ENCODE measurements at regions not wholly inside any gene's neighbourhood (a gene's known extent, or its start where the extent isn't known, plus 50 kb on each side); places are given as distances from the start of the nearest gene placed in this dataset.

DNA sequence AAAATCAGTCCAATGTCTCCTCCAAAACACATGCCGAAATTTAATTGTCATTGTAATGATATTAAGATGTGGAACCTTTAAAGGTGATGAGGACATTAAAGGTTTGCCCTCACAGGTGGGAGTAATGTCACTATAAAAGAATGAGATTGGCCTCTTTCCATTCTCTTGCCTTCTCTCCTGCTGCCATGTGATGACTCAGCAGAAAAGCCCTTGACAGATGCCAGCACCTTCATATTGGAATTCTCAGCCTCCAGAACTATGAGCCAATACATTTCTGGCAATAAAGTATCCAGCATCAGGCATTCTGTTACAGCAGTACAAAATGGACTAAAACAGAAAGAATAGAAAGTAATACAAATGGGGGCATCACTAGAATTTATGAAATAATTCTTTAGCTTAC is 609.7 kb downstream of the SLC16A7 start:
- Histone ChIP-seq H3K36me3 (ENCODE audit: control insufficient read depth in 2 of 2, insufficient read depth in 1 of 2, low read length in 2 of 2) (no peaks in the 10 kb centered on the region), H3K4me3 (ENCODE audit: low read depth, low read length) (no peak overlapping the region), H3K9me3 (ENCODE audit: control insufficient read depth, insufficient read depth, low read depth, low read length) (no peaks in the 10 kb centered on the region), H3K27ac (ENCODE audit: extremely low read depth, low read depth, low read length) (no peak overlapping the region), H3K4me1 (ENCODE audit: control insufficient read depth, insufficient read depth, low read length) (no peaks in the 10 kb centered on the region)
- POLR2A ChIA-PET, result no interaction called here
- TF ChIP-seq, protein P1, sequence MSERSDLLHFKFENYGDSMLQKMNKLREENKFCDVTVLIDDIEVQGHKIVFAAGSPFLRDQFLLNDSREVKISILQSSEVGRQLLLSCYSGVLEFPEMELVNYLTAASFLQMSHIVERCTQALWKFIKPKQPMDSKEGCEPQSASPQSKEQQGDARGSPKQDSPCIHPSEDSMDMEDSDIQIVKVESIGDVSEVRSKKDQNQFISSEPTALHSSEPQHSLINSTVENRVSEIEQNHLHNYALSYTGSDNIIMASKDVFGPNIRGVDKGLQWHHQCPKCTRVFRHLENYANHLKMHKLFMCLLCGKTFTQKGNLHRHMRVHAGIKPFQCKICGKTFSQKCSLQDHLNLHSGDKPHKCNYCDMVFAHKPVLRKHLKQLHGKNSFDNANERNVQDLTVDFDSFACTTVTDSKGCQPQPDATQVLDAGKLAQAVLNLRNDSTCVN (tag by site-specific recombination; optimal IDR thresholded peaks at IDR 0.05), result no peak
- no peak for TF ChIP-seq ZNF555 (tag by site-specific recombination; conservative IDR thresholded peaks at IDR 0.05)
- no peak for TF ChIP-seq ZNF621 (tag by site-specific recombination; IDR thresholded peaks at IDR 0.05)
- TF ChIP-seq ZNF747 (tag by site-specific recombination; IDR thresholded peaks at IDR 0.05), result no peak
- no peak for TF ChIP-seq ZNF23 (tag by site-specific recombination; IDR thresholded peaks at IDR 0.05; ENCODE audit: borderline replicate concordance)
- no peak for TF ChIP-seq ZNF707 (tag by site-specific recombination; IDR thresholded peaks at IDR 0.05)
- TF ChIP-seq ZNF112 (tag by site-specific recombination; IDR thresholded peaks at IDR 0.05), result no peak
- no peak for TF ChIP-seq ZNF701 (tag by site-specific recombination; IDR thresholded peaks at IDR 0.05)
- no peak for TF ChIP-seq ZNF585B (tag by site-specific recombination; IDR thresholded peaks at IDR 0.05)
- no peak for TF ChIP-seq ZBTB21 (tag by site-specific recombination; IDR thresholded peaks at IDR 0.05)
- no peak for TF ChIP-seq ZNF433 (tag by site-specific recombination; IDR thresholded peaks at IDR 0.05; ENCODE audit: low read depth)
- no peak for TF ChIP-seq ZNF175 (tag by site-specific recombination; IDR thresholded peaks at IDR 0.05)
- no peak for TF ChIP-seq ZNF221 (tag by site-specific recombination; IDR thresholded peaks at IDR 0.05; ENCODE audit: borderline replicate concordance)
- TF ChIP-seq, protein P2, sequence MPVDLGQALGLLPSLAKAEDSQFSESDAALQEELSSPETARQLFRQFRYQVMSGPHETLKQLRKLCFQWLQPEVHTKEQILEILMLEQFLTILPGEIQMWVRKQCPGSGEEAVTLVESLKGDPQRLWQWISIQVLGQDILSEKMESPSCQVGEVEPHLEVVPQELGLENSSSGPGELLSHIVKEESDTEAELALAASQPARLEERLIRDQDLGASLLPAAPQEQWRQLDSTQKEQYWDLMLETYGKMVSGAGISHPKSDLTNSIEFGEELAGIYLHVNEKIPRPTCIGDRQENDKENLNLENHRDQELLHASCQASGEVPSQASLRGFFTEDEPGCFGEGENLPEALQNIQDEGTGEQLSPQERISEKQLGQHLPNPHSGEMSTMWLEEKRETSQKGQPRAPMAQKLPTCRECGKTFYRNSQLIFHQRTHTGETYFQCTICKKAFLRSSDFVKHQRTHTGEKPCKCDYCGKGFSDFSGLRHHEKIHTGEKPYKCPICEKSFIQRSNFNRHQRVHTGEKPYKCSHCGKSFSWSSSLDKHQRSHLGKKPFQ (tag by site-specific recombination; IDR thresholded peaks at IDR 0.05), result no peak
- TF ChIP-seq ZNF133 (tag by site-specific recombination; IDR thresholded peaks at IDR 0.05), result no peak
- TF ChIP-seq ZNF544 (tag by site-specific recombination; IDR thresholded peaks at IDR 0.05), result no peak
- TF ChIP-seq, protein P3, sequence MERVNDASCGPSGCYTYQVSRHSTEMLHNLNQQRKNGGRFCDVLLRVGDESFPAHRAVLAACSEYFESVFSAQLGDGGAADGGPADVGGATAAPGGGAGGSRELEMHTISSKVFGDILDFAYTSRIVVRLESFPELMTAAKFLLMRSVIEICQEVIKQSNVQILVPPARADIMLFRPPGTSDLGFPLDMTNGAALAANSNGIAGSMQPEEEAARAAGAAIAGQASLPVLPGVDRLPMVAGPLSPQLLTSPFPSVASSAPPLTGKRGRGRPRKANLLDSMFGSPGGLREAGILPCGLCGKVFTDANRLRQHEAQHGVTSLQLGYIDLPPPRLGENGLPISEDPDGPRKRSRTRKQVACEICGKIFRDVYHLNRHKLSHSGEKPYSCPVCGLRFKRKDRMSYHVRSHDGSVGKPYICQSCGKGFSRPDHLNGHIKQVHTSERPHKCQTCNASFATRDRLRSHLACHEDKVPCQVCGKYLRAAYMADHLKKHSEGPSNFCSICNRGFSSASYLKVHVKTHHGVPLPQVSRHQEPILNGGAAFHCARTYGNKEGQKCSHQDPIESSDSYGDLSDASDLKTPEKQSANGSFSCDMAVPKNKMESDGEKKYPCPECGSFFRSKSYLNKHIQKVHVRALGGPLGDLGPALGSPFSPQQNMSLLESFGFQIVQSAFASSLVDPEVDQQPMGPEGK (tag by site-specific recombination; IDR thresholded peaks at IDR 0.05), result no peak
- TF ChIP-seq, protein P4, sequence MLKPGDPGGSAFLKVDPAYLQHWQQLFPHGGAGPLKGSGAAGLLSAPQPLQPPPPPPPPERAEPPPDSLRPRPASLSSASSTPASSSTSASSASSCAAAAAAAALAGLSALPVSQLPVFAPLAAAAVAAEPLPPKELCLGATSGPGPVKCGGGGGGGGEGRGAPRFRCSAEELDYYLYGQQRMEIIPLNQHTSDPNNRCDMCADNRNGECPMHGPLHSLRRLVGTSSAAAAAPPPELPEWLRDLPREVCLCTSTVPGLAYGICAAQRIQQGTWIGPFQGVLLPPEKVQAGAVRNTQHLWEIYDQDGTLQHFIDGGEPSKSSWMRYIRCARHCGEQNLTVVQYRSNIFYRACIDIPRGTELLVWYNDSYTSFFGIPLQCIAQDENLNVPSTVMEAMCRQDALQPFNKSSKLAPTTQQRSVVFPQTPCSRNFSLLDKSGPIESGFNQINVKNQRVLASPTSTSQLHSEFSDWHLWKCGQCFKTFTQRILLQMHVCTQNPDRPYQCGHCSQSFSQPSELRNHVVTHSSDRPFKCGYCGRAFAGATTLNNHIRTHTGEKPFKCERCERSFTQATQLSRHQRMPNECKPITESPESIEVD (tag by site-specific recombination; IDR thresholded peaks at IDR 0.05), result no peak
- CTCF ChIA-PET, result no interaction called here

DNA sequence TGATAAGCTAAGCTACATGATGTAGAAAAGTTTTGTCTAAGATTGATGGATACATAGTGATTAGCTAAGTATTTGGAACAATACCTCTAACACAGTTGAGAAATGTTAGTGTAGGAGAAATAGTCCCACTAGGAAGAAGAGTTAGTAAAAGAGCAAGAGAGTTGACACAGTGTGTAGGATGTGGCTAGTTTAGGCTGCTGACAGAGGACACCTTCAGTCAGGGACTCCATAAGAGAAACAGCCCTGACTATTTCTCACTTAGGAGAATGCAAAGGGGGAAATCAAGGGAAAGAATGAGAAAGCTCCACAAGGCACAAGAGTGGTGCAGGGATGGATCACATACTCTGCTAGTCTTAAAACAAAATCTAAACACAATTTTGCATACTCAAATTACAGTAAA is 613.7 kb downstream of the SLC16A7 start:
- ChIA-PET CTCF (no interaction called here), POLR2A (no interaction called here)
- no peaks in the 10 kb centered on the region for H3K9me3 ChIP-seq (ENCODE audit: control insufficient read depth, insufficient read depth, low read depth, low read length)
- H3K36me3 ChIP-seq (ENCODE audit: control insufficient read depth in 2 of 2, insufficient read depth in 1 of 2, low read length in 2 of 2), result no peaks in the 10 kb centered on the region
- no peak overlapping the region for H3K4me3 ChIP-seq (ENCODE audit: low read depth, low read length)
- H3K27ac ChIP-seq (ENCODE audit: extremely low read depth, low read depth, low read length), result no peak overlapping the region
- H3K4me1 ChIP-seq (ENCODE audit: control insufficient read depth, insufficient read depth, low read length), result no peaks in the 10 kb centered on the region
- no peak for TF ChIP-seq RBAK (tag by site-specific recombination; IDR thresholded peaks at IDR 0.05)
- TF ChIP-seq ZNF707 (tag by site-specific recombination; IDR thresholded peaks at IDR 0.05), result no peak
- TF ChIP-seq SALL2 (tag by site-specific recombination; IDR thresholded peaks at IDR 0.05; ENCODE audit: borderline replicate concordance), result no peak
- no peak for TF ChIP-seq ZNF184 (tag by site-specific recombination; IDR thresholded peaks at IDR 0.05)
- TF ChIP-seq OVOL3 (tag by site-specific recombination; IDR thresholded peaks at IDR 0.05), result no peak
- TF ChIP-seq ZNF19 (tag by site-specific recombination; IDR thresholded peaks at IDR 0.05; ENCODE audit: low read depth), result no peak
- TF ChIP-seq, protein P5, sequence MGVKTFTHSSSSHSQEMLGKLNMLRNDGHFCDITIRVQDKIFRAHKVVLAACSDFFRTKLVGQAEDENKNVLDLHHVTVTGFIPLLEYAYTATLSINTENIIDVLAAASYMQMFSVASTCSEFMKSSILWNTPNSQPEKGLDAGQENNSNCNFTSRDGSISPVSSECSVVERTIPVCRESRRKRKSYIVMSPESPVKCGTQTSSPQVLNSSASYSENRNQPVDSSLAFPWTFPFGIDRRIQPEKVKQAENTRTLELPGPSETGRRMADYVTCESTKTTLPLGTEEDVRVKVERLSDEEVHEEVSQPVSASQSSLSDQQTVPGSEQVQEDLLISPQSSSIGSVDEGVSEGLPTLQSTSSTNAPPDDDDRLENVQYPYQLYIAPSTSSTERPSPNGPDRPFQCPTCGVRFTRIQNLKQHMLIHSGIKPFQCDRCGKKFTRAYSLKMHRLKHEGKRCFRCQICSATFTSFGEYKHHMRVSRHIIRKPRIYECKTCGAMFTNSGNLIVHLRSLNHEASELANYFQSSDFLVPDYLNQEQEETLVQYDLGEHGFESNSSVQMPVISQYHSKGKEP (tag by site-specific recombination; IDR thresholded peaks at IDR 0.05), result no peak
- TF ChIP-seq, protein P6, sequence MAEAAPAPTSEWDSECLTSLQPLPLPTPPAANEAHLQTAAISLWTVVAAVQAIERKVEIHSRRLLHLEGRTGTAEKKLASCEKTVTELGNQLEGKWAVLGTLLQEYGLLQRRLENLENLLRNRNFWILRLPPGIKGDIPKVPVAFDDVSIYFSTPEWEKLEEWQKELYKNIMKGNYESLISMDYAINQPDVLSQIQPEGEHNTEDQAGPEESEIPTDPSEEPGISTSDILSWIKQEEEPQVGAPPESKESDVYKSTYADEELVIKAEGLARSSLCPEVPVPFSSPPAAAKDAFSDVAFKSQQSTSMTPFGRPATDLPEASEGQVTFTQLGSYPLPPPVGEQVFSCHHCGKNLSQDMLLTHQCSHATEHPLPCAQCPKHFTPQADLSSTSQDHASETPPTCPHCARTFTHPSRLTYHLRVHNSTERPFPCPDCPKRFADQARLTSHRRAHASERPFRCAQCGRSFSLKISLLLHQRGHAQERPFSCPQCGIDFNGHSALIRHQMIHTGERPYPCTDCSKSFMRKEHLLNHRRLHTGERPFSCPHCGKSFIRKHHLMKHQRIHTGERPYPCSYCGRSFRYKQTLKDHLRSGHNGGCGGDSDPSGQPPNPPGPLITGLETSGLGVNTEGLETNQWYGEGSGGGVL (tag by site-specific recombination; IDR thresholded peaks at IDR 0.05), result no peak
- TF ChIP-seq, protein P2 (tag by site-specific recombination; IDR thresholded peaks at IDR 0.05), result no peak

Data from HEK293 (cell line).